Esophagus squamous epithelium (tissue), 4 donors: ENCODE measurements at regions not wholly inside any gene's neighbourhood (a gene's known extent, or its start where the extent isn't known, plus 50 kb on each side); places are given as distances from the start of the nearest gene placed in this dataset.

Experiments
- POLR2A ChIP-seq, 4 donors: fragments of 450-650 bp; IDR thresholded peaks; one replicate each; pipeline ENCODE4 v1.6.1; 2017; ENCODE audit warnings: antibody characterized with exemption in 4 of 4, mild to moderate bottlenecking in 4 of 4, moderate library complexity in 3 of 4
- TF ChIP-seq, protein P1 (sequence below), 6 experiments: fragments of 450-650 bp in 4 of 6; fragments of 200-600 bp in 2 of 6; sonication (generic) in 2 of 6; IDR thresholded peaks; one replicate each; pipeline ENCODE4 v1.5.1; 2016 to 2019; ENCODE audit warnings: antibody characterized with exemption in 6 of 6, mild to moderate bottlenecking in 4 of 6, moderate library complexity in 4 of 6

DNA sequence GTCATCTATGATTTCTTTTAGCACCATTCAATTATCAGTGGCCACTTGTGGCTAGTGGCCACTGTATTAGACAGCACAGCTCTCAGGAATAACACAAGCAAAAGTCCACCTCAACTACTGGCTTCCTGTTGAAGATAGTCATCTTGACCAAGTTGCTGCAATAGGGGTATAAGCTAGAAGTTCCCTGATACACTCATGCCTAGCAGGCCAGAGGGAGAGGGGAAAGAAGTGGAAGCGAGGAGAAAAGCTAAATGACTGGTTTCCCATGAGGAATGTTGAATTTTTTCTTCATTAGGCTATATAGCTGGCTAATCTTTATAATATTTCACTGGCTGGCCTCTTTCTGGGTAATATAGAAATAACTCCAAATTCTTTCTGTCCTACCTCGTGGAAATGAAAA lies 327.5 kb upstream of the MEOX2 start:
- TF ChIP-seq, protein P1, sequence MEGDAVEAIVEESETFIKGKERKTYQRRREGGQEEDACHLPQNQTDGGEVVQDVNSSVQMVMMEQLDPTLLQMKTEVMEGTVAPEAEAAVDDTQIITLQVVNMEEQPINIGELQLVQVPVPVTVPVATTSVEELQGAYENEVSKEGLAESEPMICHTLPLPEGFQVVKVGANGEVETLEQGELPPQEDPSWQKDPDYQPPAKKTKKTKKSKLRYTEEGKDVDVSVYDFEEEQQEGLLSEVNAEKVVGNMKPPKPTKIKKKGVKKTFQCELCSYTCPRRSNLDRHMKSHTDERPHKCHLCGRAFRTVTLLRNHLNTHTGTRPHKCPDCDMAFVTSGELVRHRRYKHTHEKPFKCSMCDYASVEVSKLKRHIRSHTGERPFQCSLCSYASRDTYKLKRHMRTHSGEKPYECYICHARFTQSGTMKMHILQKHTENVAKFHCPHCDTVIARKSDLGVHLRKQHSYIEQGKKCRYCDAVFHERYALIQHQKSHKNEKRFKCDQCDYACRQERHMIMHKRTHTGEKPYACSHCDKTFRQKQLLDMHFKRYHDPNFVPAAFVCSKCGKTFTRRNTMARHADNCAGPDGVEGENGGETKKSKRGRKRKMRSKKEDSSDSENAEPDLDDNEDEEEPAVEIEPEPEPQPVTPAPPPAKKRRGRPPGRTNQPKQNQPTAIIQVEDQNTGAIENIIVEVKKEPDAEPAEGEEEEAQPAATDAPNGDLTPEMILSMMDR (IDR thresholded peaks at IDR 0.05) = no peak
- no peak for TF ChIP-seq POLR2A (IDR thresholded peaks at IDR 0.05)
